ENCODE measurements at regions not wholly inside any gene's neighbourhood (a gene's known extent, or its start where the extent isn't known, plus 50 kb on each side); places are given as distances from the start of the nearest gene placed in this dataset.

GRCh38 chr21:14741256-14741655, 195.1 kb upstream of the SAMSN1 start:
- Histone ChIP-seq H3K79me2 (ENCODE audit: insufficient read depth) (no peaks in the 10 kb centered on the region), H3K27ac (ENCODE audit: low read depth in 2 of 2, low read length in 1 of 2) (no peak overlapping the region), H4K20me1 (ENCODE audit: insufficient read depth) (no peaks in the 10 kb centered on the region), H3K9me3 (no peaks in the 10 kb centered on the region), H3K4me1 (ENCODE audit: control insufficient read depth in 1 of 2, insufficient read depth in 2 of 2, low read depth in 1 of 2, low read length in 1 of 2) (no peaks in the 10 kb centered on the region), H3K9ac (no peak overlapping the region), H3K4me3 (ENCODE audit: low read depth in 2 of 2, low read length in 1 of 2) (no peak overlapping the region), H2AFZ (ENCODE audit: low read depth) (no peak overlapping the region), H3F3A (replicated peaks; ENCODE audit: insufficient read depth) (no peaks in the 10 kb centered on the region), H3K27me3 (ENCODE audit: insufficient read depth) (no peaks in the 10 kb centered on the region), H3K4me2 (no peak overlapping the region), H3K36me3 (replicated peaks in 1 of 2; ENCODE audit: control insufficient read depth in 1 of 2, insufficient read depth in 2 of 2, low read length in 1 of 2) (no peaks in the 10 kb centered on the region), H3K9me2 (no peaks in the 10 kb centered on the region)
- POLR2A ChIA-PET: no interaction called here
- CTCF ChIA-PET: interaction anchor here (0.6 kb wide), 1 partner anchor 1107 kb away, joined by 3 read pairs; no protein-coding TSS in a partner anchor
- DNase-seq: no peak
- 8% methylated on average over 1 of the region's 1 CpG for WGBS (ENCODE audit: low lambda C conversion rate)
- TF ChIP-seq POLR2AphosphoS5 (IDR thresholded peaks at IDR 0.05; ENCODE audit: low read depth, low read length) (no peak), REST (IDR thresholded peaks at IDR 0.05; ENCODE audit: low read depth, low read length) (no peak), EZH2phosphoT487 (IDR thresholded peaks at IDR 0.05; ENCODE audit: borderline replicate concordance, low read depth) (no peak), YY1 (IDR thresholded peaks at IDR 0.05; ENCODE audit: low read depth) (no peak), FOXM1 (IDR thresholded peaks at IDR 0.05; ENCODE audit: low read depth) (no peak), MEF2A (IDR thresholded peaks at IDR 0.05; ENCODE audit: borderline replicate concordance, low read depth) (no peak), NFIC (IDR thresholded peaks at IDR 0.05; ENCODE audit: borderline replicate concordance) (no peak), RFX5 (IDR thresholded peaks at IDR 0.05; ENCODE audit: low read length) (no peak), PBX3 (IDR thresholded peaks at IDR 0.05) (no peak), FOSL2 (IDR thresholded peaks at IDR 0.05; ENCODE audit: borderline replicate concordance, low read depth) (no peak)

GRCh38 chr21:14740692-14741091, 194.6 kb upstream of the SAMSN1 start:
- no peak for DNase-seq
- no peaks in the 10 kb centered on the region for H3K9me3 ChIP-seq
- H3K4me3 ChIP-seq (ENCODE audit: low read depth in 2 of 2, low read length in 1 of 2): no peak overlapping the region
- H3K9ac ChIP-seq: no peak overlapping the region
- H3K36me3 ChIP-seq (replicated peaks in 1 of 2; ENCODE audit: control insufficient read depth in 1 of 2, insufficient read depth in 2 of 2, low read length in 1 of 2): no peaks in the 10 kb centered on the region
- no peak overlapping the region for H3K27ac ChIP-seq (ENCODE audit: low read depth in 2 of 2, low read length in 1 of 2)
- no peaks in the 10 kb centered on the region for H4K20me1 ChIP-seq (ENCODE audit: insufficient read depth)
- 5% methylated on average over 1 of the region's 1 CpG for WGBS (ENCODE audit: low lambda C conversion rate)
- POLR2A ChIA-PET: no interaction called here
- no peaks in the 10 kb centered on the region for H3F3A ChIP-seq (replicated peaks; ENCODE audit: insufficient read depth)
- no peaks in the 10 kb centered on the region for H3K79me2 ChIP-seq (ENCODE audit: insufficient read depth)
- no peak overlapping the region for H2AFZ ChIP-seq (ENCODE audit: low read depth)
- H3K4me1 ChIP-seq (ENCODE audit: control insufficient read depth in 1 of 2, insufficient read depth in 2 of 2, low read depth in 1 of 2, low read length in 1 of 2): no peaks in the 10 kb centered on the region
- TF ChIP-seq CHD2 (IDR thresholded peaks at IDR 0.05; ENCODE audit: low read length, partially characterized antibody): no peak
- TF ChIP-seq TAF1 (IDR thresholded peaks at IDR 0.05; ENCODE audit: borderline replicate concordance, low read depth, low read length): no peak
- no peak for TF ChIP-seq GATA2 (CRISPR knock-in tag; IDR thresholded peaks at IDR 0.05)
- no peak for TF ChIP-seq SIN3A (IDR thresholded peaks at IDR 0.05; ENCODE audit: borderline replicate concordance, low read depth, low read length)
- TF ChIP-seq, protein P1, sequence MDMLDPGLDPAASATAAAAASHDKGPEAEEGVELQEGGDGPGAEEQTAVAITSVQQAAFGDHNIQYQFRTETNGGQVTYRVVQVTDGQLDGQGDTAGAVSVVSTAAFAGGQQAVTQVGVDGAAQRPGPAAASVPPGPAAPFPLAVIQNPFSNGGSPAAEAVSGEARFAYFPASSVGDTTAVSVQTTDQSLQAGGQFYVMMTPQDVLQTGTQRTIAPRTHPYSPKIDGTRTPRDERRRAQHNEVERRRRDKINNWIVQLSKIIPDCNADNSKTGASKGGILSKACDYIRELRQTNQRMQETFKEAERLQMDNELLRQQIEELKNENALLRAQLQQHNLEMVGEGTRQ (IDR thresholded peaks at IDR 0.05; ENCODE audit: borderline replicate concordance, low read depth, low read length): no peak
- no peak for TF ChIP-seq MXI1 (IDR thresholded peaks at IDR 0.05; ENCODE audit: low read depth, low read length)
- no peak for TF ChIP-seq RAD21 (IDR thresholded peaks at IDR 0.05; ENCODE audit: low read length)
- no peaks in the 10 kb centered on the region for H3K9me2 ChIP-seq
- no peaks in the 10 kb centered on the region for H3K27me3 ChIP-seq (ENCODE audit: insufficient read depth)
- CTCF ChIA-PET: no interaction called here
- no peak overlapping the region for H3K4me2 ChIP-seq

All from SK-N-SH (cell line).